ENCODE measurements at regions not wholly inside any gene's neighbourhood (a gene's known extent, or its start where the extent isn't known, plus 50 kb on each side); places are given as distances from the start of the nearest gene placed in this dataset.

GRCh38 chr2:7527165-7527722 lies 610.0 kb downstream of the RNF144A start:
- TF ChIP-seq EZH2phosphoT487 (IDR thresholded peaks at IDR 0.05; ENCODE audit: borderline replicate concordance) (no peak), CTCF (conservative IDR thresholded peaks at IDR 0.05; ENCODE audit: low read length) (no peak)

Measured in Loucy (cell line).